BJ (cell line): ENCODE measurements at regions not wholly inside any gene's neighbourhood (a gene's known extent, or its start where the extent isn't known, plus 50 kb on each side); places are given as distances from the start of the nearest gene placed in this dataset.

ENCODE experiments used
- CTCF ChIA-PET: fragments of 350-600 bp; formaldehyde crosslinking; extraction: SDS; loops from one replicate; lab custom pipeline; 2021; ENCODE audit warnings: antibody characterized with exemption, inconsistent platforms; lab: Yijun Ruan, JAX
- POLR2A ChIA-PET: fragments of 300-600 bp; sonication (Branson Sonifier 250); formaldehyde crosslinking; extraction: SDS; loops from one replicate; lab custom pipeline; 2021; ENCODE audit warnings: antibody characterized with exemption; lab: Charles Lee
- DNase-seq: peaks from one replicate; pipeline ENCODE4 v3.0.0-alpha.2; 2011; ENCODE audit warnings: low read depth
- H3K27me3 ChIP-seq: 2 replicates; pipeline ENCODE4 v1.6.0; 2011; ENCODE audit warnings: low read length; ENCODE audit not compliant: control insufficient read depth, insufficient read depth
- H3K36me3 ChIP-seq: 2 replicates; pipeline ENCODE4 v1.5.1; 2011; ENCODE audit warnings: low read length; ENCODE audit not compliant: control insufficient read depth, insufficient read depth
- H3K4me3 ChIP-seq: 2 replicates; pipeline ENCODE4 v1.5.1; 2011; ENCODE audit warnings: low read depth, mild to moderate bottlenecking, control low read depth, low read length
- TF ChIP-seq, protein P1 (sequence below): IDR thresholded peaks from 2 replicates; pipeline ENCODE4 v1.5.1; 2011; ENCODE audit warnings: low read depth, mild to moderate bottlenecking, control low read depth, inconsistent platforms, low read length, moderate library complexity; ENCODE audit not compliant: insufficient read depth

DNA sequence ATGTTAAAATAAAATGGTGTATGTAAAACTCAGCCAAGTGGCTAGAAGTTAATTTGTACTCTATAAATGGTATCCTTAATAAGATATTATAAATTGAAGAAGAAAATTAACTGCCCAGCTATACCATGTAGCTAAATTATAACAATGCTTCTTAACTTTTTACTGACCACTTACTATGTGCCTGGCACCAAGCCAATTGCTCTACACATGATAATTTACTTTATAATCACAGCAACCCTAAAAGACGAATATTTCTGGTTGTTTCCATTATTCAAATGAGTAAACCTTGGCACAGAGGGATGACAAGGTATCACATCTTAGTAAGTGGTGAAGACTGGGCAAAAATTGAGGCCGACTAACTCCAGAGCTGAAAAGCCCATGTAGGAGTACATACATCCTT, 1506.6 kb downstream of the PCDH7 start:
- Histone ChIP-seq H3K27me3 (no peaks in the 10 kb centered on the region), H3K4me3 (no peak overlapping the region), H3K36me3 (no peaks in the 10 kb centered on the region)
- POLR2A ChIA-PET, result no interaction called here
- TF ChIP-seq, protein P1, sequence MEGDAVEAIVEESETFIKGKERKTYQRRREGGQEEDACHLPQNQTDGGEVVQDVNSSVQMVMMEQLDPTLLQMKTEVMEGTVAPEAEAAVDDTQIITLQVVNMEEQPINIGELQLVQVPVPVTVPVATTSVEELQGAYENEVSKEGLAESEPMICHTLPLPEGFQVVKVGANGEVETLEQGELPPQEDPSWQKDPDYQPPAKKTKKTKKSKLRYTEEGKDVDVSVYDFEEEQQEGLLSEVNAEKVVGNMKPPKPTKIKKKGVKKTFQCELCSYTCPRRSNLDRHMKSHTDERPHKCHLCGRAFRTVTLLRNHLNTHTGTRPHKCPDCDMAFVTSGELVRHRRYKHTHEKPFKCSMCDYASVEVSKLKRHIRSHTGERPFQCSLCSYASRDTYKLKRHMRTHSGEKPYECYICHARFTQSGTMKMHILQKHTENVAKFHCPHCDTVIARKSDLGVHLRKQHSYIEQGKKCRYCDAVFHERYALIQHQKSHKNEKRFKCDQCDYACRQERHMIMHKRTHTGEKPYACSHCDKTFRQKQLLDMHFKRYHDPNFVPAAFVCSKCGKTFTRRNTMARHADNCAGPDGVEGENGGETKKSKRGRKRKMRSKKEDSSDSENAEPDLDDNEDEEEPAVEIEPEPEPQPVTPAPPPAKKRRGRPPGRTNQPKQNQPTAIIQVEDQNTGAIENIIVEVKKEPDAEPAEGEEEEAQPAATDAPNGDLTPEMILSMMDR, result no peak
- CTCF ChIA-PET, result interaction anchor here (0.8 kb wide), 1 partner anchor 142 kb away, joined by 3 read pairs; no protein-coding TSS in a partner anchor
- DNase-seq, result no peak

DNA sequence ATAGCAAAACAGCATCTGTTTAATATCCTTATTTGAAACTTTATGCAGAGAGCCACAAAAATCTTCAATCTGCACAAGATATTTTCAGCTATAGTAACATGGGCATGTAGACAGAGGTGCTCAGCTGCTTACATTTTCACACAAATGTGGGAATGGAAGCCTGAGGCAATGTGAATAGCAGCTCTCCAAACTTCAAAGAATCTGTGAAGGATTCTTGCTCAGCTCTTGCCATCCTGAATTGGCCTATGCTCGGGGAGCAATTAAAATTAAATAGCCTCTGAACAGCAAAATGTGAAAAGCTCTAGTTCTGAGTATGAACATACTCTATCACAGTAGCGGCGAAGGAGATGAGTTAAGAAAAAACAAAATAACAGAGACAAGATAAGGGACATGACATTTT, 1523.8 kb downstream of the PCDH7 start:
- TF ChIP-seq, protein P1, result no peak
- Histone ChIP-seq H3K4me3 (no peak overlapping the region), H3K27me3 (no peaks in the 10 kb centered on the region), H3K36me3 (no peaks in the 10 kb centered on the region)
- ChIA-PET CTCF (interaction anchor here (0.7 kb wide), 1 partner anchor 635 kb away, joined by 3 read pairs; no protein-coding TSS in a partner anchor), POLR2A (no interaction called here)
- no peak for DNase-seq

DNA sequence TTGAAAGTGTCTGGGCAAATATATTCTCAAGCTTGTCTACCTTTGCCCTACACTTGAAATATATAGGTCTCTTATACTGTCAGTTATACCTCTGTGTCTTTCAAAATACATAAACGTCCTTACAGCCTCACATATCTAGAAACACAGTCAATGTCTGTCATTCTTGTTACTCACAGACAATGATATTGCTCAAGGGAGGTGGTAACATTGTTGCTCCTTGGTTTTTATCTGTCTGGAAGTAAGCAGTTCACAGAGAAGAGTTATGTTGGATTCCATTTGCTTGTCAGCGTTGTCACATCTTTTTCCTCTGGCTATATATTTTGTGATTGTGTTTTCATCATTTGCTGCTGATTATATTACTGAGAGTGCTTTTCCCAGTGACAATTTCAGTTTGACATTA, 1528.9 kb downstream of the PCDH7 start:
- no peaks in the 10 kb centered on the region for H3K27me3 ChIP-seq
- POLR2A ChIA-PET, result no interaction called here
- DNase-seq, result no peak
- TF ChIP-seq, protein P1, result no peak
- H3K36me3 ChIP-seq, result no peaks in the 10 kb centered on the region
- no peak overlapping the region for H3K4me3 ChIP-seq
- CTCF ChIA-PET, result no interaction called here

DNA sequence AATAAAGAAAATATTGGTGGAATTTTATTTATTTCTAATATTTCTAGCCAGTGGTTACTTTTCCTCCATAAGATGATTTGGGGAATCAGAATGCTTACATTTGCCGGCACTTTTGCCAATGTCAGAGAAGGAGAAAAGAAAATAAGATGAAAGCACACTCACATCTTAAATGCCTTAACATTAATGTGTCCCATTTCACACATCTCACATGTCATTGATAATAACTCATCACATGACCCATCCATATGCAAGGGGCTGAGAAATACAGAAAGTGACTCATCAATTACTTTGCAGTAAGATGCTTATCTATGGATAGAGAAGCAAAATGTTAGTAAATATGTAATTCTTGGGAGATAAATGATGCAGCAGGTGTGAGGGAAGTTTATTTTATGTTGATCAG, 1531.0 kb downstream of the PCDH7 start:
- ChIA-PET POLR2A (no interaction called here), CTCF (no interaction called here)
- TF ChIP-seq, protein P1, result no peak
- no peaks in the 10 kb centered on the region for H3K27me3 ChIP-seq
- DNase-seq, result no peak
- H3K4me3 ChIP-seq, result no peak overlapping the region
- no peaks in the 10 kb centered on the region for H3K36me3 ChIP-seq

DNA sequence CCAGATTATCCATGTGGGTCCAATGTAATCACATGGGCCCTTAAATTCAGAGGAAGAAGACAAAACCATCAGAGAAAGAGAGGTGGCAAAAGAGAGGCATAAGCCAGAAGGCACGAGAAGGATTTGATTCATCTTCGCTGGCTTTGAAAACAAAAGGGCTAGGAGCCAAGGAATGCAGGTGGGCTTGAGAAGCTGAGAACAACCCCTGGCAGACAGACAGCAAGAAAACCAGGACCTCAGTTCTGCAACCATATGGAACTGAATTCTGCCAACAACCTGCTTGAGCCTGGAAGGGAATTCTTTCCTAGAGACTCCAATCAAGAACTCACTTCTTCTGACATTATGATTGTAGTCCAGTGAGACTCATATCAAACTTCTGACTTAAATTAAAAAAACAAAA, 1531.8 kb downstream of the PCDH7 start:
- ChIA-PET POLR2A (no interaction called here), CTCF (no interaction called here)
- no peak for DNase-seq
- TF ChIP-seq, protein P1, result no peak
- Histone ChIP-seq H3K4me3 (no peak overlapping the region), H3K27me3 (no peaks in the 10 kb centered on the region), H3K36me3 (no peaks in the 10 kb centered on the region)
